ENCODE measurements at regions not wholly inside any gene's neighbourhood (a gene's known extent, or its start where the extent isn't known, plus 50 kb on each side); places are given as distances from the start of the nearest gene placed in this dataset.

DNA sequence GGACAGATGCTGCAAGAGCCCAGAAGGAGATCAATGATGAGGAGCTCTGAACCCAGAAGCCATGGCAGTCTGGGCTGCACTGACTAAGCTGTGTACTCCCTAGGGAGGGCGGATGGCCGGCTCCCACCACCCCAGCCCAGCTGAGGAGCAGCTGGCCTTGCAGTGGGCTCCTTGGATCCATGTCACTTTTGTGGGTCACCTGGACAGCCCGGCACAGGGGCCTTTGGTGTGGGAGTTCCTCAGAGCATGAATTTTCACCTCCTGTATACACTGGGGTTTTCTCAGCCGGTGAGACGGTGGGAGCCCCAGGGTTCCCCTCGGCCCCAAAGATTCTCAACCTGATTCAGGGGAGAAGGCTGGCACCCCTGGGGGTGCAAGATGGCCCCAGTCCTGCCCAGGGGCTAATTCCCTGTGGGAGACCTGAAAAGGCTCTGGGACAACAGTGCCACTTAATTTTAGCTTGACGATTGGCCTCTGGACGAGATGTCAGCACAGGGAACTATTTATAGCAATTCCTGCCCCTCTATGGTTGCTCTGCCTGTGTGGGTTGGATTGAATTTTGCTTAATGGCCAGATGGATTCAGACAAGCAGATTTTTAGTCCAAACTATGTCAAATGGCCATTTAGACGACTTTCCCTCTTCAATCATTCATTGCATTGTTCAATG, 121.6 kb upstream of the PMEPA1 start:
- H3K27ac ChIP-seq: no peak overlapping the region
- no peak for TF ChIP-seq ZFX (IDR thresholded peaks at IDR 0.05)
- no peak for TF ChIP-seq CTCF (conservative IDR thresholded peaks at IDR 0.05)

- no peak for TF ChIP-seq ZFX (IDR thresholded peaks at IDR 0.05)
- no peak overlapping the region for H3K27ac ChIP-seq
These were observed 120.7 kb upstream of the PMEPA1 start for GRCh38 chr20:57830515-57830895.

DNA sequence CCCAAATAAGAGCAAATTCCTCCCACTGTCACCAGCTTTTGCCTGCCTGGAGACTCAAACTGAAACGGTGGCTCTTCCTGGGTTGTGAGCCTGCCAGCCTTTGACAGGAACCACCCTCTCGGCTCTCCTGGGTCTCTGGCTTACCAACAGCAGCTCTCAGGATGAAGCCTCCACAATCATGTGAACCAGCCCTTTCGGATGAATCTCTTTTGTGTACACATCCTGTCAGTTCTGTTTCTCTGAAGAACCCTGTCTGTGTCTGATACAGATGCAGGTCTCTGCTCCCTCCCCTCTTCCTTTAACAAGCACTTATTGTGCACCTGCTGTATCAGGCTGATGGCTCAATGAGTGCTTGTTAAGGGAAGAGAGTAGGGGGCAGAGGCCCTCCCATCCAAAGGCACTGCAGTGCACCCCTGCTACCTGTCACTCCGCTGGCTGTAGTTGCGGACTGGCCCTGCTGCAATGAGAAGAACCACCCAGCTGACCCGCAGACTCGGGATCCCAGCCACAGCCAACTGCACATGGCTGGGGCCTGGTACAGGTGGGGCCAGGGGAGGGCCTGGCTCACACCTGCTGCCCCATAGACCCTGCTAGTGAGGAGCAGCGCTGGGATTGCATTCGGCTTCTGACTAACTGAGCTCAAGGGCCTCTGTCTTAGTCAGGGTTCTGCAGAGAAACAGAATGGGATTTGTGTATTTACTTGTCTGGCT, 120.1 kb upstream of the PMEPA1 start:
- TF ChIP-seq CTCF (conservative IDR thresholded peaks at IDR 0.05) (no peak), ZFX (IDR thresholded peaks at IDR 0.05) (no peak)
- H3K27ac ChIP-seq: no peak overlapping the region

DNA sequence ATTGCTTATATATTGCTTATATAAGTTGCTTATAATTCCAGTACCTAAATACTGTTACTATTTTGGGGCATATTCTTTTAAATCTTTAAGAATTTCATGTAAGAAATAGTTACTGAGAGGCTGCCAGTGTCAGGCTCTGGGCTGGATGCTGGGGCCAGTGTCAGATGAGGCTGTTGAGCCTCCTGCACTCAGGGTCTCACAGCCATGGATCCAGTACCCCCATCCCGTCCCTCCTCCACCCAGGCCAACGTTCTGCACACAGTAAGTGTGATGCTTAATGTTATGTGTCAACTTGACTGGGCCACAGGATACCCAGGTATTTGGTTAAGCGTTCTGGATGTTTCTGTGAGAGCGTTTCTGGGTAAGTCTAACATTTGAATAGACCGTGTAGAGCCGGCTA, 119.5 kb upstream of the PMEPA1 start:
- no peak overlapping the region for H3K27ac ChIP-seq
- TF ChIP-seq CTCF (conservative IDR thresholded peaks at IDR 0.05) (no peak), ZFX (IDR thresholded peaks at IDR 0.05) (no peak)

GRCh38 chr20:57828696-57829095, 118.9 kb upstream of the PMEPA1 start:
- no peak overlapping the region for H3K27ac ChIP-seq

DNA sequence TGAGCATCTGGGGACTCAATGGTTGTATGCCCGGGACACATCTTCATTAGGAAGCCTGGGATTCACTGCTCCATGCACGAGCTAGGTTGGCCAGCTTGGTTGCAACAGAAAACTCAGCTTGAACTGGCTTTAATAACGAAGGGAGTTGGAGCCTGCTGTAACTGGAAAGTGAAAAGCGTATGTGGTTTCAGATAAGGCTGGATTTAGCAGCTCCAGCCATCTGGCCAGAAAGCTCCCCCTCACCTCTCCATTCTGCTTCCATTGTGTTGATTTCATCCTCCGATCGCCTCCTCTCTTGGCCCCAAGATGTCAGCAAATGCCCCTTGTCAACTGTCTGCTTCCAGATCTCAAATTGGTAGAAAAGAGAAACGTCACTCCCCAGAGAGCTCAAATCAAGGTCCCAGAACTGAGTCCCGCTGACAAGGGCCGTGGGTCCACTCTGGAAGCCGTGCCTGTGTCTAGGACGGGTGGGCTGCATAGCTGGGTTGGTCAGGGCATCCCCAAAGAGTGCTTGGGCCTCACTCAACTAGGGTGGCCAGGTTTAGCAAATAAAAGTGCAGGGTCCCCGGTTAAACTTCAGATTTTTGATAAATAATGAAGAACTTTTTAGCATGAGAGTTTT, 117.0 kb upstream of the PMEPA1 start:
- TF ChIP-seq ZFX (IDR thresholded peaks at IDR 0.05) (no peak), CTCF (conservative IDR thresholded peaks at IDR 0.05) (no peak)

More at GRCh38 chr20:57828696-57829095, 118.9 kb upstream of the PMEPA1 start:
- TF ChIP-seq ZFX (IDR thresholded peaks at IDR 0.05): no peak
- no peak for TF ChIP-seq CTCF (conservative IDR thresholded peaks at IDR 0.05)

GRCh38 chr20:57824909-57825308, 115.1 kb upstream of the PMEPA1 start:
- no peak overlapping the region for H3K27ac ChIP-seq
- TF ChIP-seq ZFX (IDR thresholded peaks at IDR 0.05) (no peak), CTCF (conservative IDR thresholded peaks at IDR 0.05) (no peak)

More for the DNA sequence above, 117.0 kb upstream of the PMEPA1 start:
- no peak overlapping the region for H3K27ac ChIP-seq
